ENCODE measurements at regions not wholly inside any gene's neighbourhood (a gene's known extent, or its start where the extent isn't known, plus 50 kb on each side); places are given as distances from the start of the nearest gene placed in this dataset.

- no peak for DNase-seq (ENCODE audit: low read depth)
- no peak for TF ChIP-seq CTCF (conservative IDR thresholded peaks at IDR 0.05; ENCODE audit: control insufficient read depth, insufficient read depth, low read depth, low read length)
- no peak overlapping the region for H3K4me3 ChIP-seq (ENCODE audit: control insufficient read depth, low read depth, low read length)
These were observed 124.1 kb upstream of the ADRA1B start for GRCh38 chr5:159792180-159792579.

GRCh38 chr5:159797261-159797970 lies 118.9 kb upstream of the ADRA1B start:
- no peak for DNase-seq (ENCODE audit: low read depth)
- H3K4me3 ChIP-seq (ENCODE audit: control insufficient read depth, low read depth, low read length): no peak overlapping the region
- TF ChIP-seq CTCF (conservative IDR thresholded peaks at IDR 0.05; ENCODE audit: control insufficient read depth, insufficient read depth, low read depth, low read length): no peak

GRCh38 chr5:159799701-159800100 lies 116.6 kb upstream of the ADRA1B start:
- TF ChIP-seq CTCF (conservative IDR thresholded peaks at IDR 0.05; ENCODE audit: control insufficient read depth, insufficient read depth, low read depth, low read length): no peak
- H3K4me3 ChIP-seq (ENCODE audit: control insufficient read depth, low read depth, low read length): no peak overlapping the region
- DNase-seq (ENCODE audit: low read depth): no peak

GRCh38 chr5:159800131-159800840 lies 116.0 kb upstream of the ADRA1B start:
- DNase-seq (ENCODE audit: low read depth): no peak
- H3K4me3 ChIP-seq (ENCODE audit: control insufficient read depth, low read depth, low read length): no peak overlapping the region
- TF ChIP-seq CTCF (conservative IDR thresholded peaks at IDR 0.05; ENCODE audit: control insufficient read depth, insufficient read depth, low read depth, low read length): no peak

- no peak for TF ChIP-seq CTCF (conservative IDR thresholded peaks at IDR 0.05; ENCODE audit: control insufficient read depth, insufficient read depth, low read depth, low read length)
- DNase-seq (ENCODE audit: low read depth): no peak
These were observed 115.0 kb upstream of the ADRA1B start for GRCh38 chr5:159801303-159801702.

GRCh38 chr5:159802661-159803060 lies 113.6 kb upstream of the ADRA1B start:
- no peak overlapping the region for H3K4me3 ChIP-seq (ENCODE audit: control insufficient read depth, low read depth, low read length)
- TF ChIP-seq CTCF (conservative IDR thresholded peaks at IDR 0.05; ENCODE audit: control insufficient read depth, insufficient read depth, low read depth, low read length): no peak
- no peak for DNase-seq (ENCODE audit: low read depth)

More at GRCh38 chr5:159801303-159801702, 115.0 kb upstream of the ADRA1B start:
- H3K4me3 ChIP-seq (ENCODE audit: control insufficient read depth, low read depth, low read length): no peak overlapping the region

Data from fibroblast of mammary gland (primary cell).